GM21526 (cell line): ENCODE measurements at regions not wholly inside any gene's neighbourhood (a gene's known extent, or its start where the extent isn't known, plus 50 kb on each side); places are given as distances from the start of the nearest gene placed in this dataset.
"Not testable (repeated sequence)": the region's sequence is repeated elsewhere in the genome, so short reads cannot be mapped to it uniquely, and the experiment has no call there.

Experiments used
- ATAC-seq: cut with Tn5 transposase; IDR thresholded peaks from one replicate; pipeline ENCODE4 v1.9.1; 2021; ENCODE audit warnings: moderate library complexity; ENCODE audit not compliant: unreplicated experiment, low FRiP score

- no peak for ATAC-seq
Observed at GRCh38 chr5:68995845-68996545, 97.8 kb upstream of the SLC30A5 start.

- no peak for ATAC-seq
Observed at GRCh38 chr5:68999181-68999580, 94.6 kb upstream of the SLC30A5 start.

GRCh38 chr5:69000216-69000919, 93.4 kb upstream of the SLC30A5 start:
- no peak for ATAC-seq

- ATAC-seq = no peak
Observed at GRCh38 chr5:69000949-69001348, 92.9 kb upstream of the SLC30A5 start.

- ATAC-seq = no peak
Observed at GRCh38 chr5:69001627-69002026, 92.2 kb upstream of the SLC30A5 start.

- no peak for ATAC-seq
Observed at GRCh38 chr5:69004127-69004526, 89.7 kb upstream of the SLC30A5 start.

- no peak for ATAC-seq
Observed at GRCh38 chr5:69004676-69005075, 89.1 kb upstream of the SLC30A5 start.

GRCh38 chr5:69006030-69006429, 87.8 kb upstream of the SLC30A5 start:
- ATAC-seq = no peak

GRCh38 chr5:69007163-69007562, 86.7 kb upstream of the SLC30A5 start:
- no peak for ATAC-seq

- peak; percentile 87 for ATAC-seq
Observed at GRCh38 chr5:69007726-69008368, 86.0 kb upstream of the SLC30A5 start.

GRCh38 chr5:69010476-69010875, 83.3 kb upstream of the SLC30A5 start:
- ATAC-seq = no peak

GRCh38 chr5:69011910-69012309, 81.9 kb upstream of the SLC30A5 start:
- no peak for ATAC-seq

GRCh38 chr5:69013481-69013880, 80.3 kb upstream of the SLC30A5 start:
- no peak for ATAC-seq

GRCh38 chr5:69014007-69014406, 79.8 kb upstream of the SLC30A5 start:
- ATAC-seq = not testable (repeated sequence)

GRCh38 chr5:69019668-69020375, 74.0 kb upstream of the SLC30A5 start:
- no peak for ATAC-seq

GRCh38 chr5:69024241-69024651, 69.6 kb upstream of the SLC30A5 start:
- no peak for ATAC-seq

- no peak for ATAC-seq
Observed at GRCh38 chr5:69029292-69029691, 64.5 kb upstream of the SLC30A5 start.

- ATAC-seq = no peak
Observed at GRCh38 chr5:69030358-69031062, 63.3 kb upstream of the SLC30A5 start.

- ATAC-seq = no peak
Observed at GRCh38 chr5:69032009-69032408, 61.8 kb upstream of the SLC30A5 start.

GRCh38 chr5:69033690-69034089, 60.1 kb upstream of the SLC30A5 start:
- no peak for ATAC-seq
